ENCODE measurements at regions not wholly inside any gene's neighbourhood (a gene's known extent, or its start where the extent isn't known, plus 50 kb on each side); places are given as distances from the start of the nearest gene placed in this dataset.
"Not testable (repeated sequence)": the region's sequence is repeated elsewhere in the genome, so short reads cannot be mapped to it uniquely, and the experiment has no call there.

DNA sequence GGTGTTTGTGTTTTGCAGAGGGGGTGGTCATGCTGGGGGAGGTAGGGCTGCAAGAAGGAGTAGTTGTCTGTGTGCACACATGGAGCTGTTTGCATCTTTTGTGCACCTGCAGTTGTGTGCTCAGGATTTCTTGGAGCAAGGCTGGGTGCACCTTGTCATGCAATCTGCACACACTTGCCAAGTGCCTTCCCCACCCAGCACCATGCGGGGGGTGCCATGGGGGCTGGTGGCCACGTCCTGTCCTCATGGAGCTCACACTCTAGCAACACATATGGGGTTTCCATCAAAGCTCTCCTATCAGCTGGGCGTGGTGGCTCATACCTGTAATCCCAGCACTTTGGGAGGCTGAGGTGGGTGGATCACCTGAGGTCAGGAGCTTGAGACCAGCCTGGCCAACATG, 111.6 kb downstream of the CRLF3 start:
- DNase-seq (ENCODE audit: low read depth in 2 of 2), result not testable (repeated sequence)

DNA sequence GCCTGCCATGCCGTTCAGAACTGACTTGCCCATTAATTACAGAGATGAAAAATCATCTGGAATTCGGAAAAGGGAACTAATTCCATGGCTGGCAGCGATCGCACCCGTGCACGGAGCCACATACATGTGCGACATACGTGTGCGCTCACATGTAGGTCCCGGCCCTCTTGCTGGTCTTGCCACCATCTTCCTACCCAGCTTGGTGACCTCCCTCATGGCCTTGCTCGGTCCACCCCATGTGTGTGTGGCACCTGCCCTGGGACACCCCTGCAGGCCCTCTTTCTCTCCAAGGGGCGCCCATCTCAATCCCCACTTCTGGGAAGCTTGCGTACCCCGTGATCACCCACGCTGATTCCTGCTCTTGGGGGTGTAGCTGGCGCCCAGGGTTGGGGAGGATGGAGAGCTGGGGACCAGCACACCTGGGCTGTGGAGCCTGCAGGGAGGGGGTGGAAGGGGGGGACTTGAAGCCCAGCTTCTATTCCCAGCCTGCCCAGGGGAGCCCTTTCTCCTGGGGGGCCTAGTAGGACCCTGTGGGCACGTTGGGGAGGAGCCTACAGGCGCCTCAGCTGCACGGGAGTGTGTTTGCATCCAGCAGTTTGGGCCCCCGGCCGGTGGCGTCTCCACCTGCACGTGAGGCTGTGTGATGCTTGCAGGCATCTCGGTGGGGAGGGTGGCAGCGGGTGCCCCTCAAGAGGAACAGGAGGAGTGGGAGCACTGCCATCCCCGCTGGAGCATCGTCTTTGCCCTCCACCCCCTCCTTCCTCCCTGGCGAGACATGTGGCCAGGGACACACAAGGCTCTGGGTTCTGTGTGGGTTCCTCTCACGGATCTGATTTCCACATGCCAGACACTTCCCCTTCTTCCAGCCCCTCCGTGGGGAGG, 112.6 kb downstream of the CRLF3 start:
- DNase-seq (ENCODE audit: low read depth in 2 of 2), result not testable (repeated sequence)

DNA sequence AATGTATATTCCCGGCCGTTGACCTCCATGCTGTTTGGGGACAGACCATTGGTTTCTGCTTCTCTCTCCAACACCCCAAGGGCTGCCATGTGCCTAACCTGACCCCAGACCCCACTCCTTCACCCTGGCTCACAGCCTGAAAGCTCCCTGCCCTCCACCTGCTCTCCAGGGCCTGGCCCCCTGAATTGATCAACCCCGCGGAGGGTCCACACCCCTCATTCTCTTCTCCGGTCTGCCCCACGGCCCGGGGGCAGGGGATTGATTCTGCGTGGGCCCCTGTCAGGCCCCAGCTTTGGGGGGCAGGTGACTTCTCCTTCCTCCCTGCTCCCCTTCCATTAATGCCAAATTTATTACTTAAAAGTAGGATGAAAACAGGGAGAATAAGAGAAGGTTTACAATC, 113.3 kb downstream of the CRLF3 start:
- not testable (repeated sequence) for DNase-seq (ENCODE audit: low read depth in 2 of 2)

DNA sequence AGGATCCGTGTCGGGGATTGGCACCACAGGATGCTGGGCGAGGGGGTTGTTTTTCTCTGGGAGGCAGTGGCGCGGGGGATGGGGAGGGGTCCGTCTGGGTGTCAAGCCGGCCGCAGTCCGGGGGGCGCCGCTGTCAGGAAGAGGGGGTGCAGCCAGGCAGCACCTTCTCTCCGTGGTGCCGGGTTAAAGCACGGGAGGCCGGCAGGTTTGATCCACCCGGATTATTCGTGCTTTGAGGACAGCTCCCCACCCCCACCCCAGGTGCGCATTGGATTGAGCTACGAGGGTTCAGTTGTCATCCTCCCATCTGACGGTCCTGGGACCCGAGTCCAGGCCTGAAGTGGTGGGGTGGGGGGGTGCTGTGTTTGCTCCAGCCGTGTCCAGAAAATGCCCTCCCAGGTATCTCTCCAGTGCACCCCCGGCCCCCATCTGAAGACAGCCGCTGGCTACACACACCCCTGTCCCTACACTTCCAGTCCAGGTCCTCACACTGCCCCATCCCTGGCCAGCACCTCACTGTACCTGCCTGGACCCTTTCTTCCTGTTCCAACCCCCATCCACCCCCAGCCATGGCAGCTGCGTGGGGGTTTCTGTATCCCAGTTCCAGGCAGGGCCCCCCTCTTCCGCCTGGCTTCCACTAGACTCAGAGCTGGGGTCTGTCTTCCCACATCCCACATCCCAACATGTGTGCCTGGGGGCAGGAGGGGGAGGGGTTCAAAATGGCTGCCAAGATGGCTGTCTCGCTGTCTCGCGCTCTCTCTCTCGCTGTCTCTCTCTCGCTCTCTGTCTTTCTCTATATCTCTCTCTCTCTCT, 114.0 kb downstream of the CRLF3 start:
- DNase-seq (ENCODE audit: low read depth in 2 of 2), result not testable (repeated sequence)

DNA sequence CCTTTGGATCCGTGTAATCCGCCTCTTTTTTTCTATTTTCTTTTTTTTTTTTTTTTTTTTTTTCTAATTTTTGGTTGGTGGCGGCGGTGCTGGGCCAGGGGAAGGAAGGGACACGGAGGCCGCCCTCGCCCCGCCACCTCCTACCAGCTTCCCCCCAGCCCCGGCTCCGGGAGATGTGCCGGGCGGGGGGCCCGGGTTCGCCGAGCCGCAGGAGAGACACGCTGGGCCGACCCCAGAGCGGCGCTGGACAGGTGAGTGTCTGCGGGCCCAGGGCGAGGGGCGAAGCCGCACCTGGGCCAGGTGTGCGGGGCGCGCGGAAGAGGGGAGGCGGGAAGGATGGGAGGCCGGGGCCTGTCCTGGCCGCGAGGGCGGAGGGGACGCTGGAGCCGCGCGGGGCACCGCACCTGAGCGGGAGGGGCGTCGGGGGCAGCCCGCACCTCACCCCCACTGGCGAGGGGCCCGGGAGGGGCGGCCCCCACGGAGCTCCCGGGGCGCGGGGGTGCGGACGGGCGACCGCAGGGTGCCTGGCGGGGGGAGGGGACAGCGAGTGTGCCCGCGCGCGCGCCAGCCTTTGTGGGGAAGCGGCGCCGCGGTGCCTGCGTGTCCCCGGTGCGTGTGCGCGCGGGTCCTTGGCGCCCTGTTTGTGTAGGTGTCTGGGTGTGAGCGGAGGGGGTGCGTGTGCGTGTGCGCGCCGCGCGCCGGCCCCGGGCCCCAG, 114.8 kb downstream of the CRLF3 start:
- not testable (repeated sequence) for DNase-seq (ENCODE audit: low read depth in 2 of 2)

DNA sequence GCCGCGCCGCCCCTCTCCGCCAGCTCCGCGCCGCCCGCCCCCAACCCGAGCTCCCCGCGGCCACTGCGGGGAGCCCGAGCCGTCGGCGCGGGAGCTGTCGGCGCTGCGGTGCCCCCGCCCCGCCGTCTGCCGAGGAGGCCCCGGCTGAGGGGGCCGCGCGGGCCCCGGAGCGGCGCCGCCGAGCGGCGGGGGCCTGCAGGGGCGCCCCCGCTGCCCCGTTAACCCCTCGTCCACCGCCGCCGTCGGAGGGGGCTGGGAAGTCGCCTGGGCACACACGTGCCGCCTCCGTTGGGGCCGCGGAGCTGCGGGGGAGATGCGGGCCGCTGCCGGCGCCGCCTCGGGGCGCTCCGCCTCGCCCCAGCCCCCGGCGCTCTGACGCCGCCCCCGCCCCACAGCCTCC, 115.4 kb downstream of the CRLF3 start:
- DNase-seq (ENCODE audit: low read depth in 2 of 2), result not testable (repeated sequence)

DNA sequence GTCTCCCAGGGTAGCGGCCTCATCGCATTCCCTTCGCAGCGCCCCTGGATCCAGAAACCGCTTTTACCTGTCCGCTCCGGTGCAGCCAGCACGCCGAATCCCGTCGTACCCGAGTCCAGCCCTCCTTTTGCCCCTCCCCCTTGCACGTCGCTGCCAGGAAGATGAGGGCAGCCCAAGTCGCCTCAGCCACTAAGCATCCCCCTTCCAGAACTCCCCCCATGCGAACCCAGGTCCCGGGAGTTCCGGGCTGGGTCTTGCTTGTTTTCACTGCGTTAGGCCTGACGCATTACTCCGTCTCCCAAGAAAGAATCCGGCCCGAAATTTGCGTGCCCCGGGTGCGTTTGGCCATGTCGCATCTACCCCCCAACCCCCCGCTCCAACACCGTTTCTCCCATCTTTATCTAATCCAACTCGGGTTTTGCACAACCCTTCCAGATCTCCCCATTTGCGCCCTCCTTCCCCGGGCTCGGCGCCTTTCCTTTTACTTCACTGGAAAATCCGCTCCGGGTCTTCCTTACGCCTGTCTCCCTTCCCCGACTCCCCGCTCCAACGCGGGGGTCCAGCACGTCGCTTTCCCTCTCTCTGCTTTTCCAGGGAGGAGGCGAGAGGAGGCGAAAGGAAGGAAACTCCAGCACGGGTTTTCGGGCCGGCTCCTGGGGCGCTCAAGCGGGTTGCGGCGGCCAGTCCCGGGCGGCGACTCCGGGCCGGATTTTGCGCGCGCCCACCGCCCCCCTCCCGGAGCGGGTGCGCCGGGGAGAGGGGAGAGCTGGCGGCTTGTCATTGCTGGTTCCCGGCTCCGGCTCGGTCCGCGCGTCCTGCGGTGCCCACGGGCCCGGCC, 116.0 kb downstream of the CRLF3 start:
- peak; percentile 28 to 42 for DNase-seq (ENCODE audit: low read depth in 2 of 2)

DNA sequence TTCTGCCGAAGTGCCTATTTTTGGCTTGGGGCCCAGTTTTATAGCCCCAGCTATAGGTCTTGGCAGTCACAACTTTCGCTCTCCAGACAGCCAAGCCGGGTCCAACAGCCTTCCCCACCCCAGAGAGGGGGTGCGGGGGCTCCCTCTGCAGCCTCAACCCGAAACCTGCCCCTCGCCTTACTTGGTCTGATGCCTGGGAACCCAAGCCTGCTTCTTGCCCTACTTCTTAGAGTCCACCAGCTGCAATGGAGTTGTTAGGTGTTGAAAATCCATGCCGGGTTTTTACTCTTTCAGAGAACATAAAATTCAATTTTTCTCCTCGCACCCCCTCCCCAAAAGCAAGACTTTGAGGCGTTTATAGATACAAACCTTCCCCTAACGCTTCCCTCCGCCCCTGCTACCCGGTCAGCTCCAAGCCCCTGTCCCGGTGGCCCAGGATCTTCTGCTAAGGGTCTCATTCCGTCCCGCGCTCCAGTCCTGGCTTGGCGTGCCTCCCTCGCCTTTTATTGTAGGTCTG, 116.7 kb downstream of the CRLF3 start:
- DNase-seq (ENCODE audit: low read depth in 2 of 2), result not testable (repeated sequence)

DNA sequence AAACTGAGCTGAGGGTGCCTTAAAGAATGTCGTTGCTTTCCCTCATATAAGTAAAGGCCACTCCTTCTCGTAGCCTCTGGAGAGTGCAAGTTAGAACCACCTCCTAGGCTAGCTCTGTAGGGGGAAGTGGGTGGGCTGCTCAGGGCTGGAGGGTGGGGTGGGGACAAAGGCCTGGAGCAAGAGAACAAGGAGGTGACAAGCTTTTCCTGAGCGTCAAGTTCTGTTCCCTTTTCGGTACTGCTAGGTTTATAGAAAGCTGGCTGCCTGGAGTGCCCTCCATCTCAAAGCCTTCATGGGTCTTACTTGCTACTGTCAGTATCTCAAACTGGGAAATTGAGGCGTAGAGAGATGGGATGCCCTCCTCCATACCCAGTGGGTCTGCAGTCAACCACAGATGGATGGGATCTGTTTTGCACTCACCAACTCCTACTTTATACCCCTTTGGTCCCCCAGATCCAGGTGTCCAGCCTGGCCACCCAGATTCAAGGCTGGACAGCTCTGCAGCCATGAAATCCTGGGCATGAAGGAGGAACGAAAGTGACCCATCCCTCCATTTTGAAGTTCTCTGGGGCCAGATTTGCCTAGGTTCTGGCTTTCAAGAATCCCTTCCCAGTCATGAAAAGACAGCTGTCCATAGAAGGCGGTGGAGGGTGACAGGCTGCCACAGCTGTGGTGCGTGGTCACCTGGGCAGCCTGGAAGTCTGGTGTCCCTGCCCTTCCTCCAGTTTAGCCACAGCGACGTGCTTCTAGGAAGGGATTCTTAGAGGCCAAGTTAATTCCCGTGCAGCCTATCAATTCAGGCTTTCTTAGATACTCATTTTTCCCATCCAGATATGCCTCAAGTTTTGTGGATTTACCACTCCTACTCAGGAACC, 117.8 kb downstream of the CRLF3 start:
- not testable (repeated sequence) for DNase-seq (ENCODE audit: low read depth in 2 of 2)

DNA sequence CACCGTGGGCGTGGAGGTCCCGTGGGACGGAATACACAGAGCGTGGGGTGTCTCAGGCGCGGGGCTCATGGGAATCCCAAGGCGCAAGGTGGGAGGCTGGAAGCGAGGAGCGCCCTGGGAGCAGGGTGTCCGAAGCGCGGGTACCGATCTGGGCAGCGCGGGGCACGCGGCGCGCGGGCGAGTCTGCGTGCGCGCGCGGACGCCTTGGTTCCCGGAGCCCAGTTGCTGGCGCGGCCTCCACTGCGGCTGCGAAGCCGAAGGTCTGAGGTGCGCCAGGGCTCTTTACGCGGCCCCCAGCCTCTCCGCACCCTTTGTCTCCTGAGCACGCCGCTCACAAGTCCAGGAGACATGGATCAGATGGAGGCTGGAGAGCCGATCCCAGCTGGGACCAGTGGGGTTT, 118.5 kb downstream of the CRLF3 start:
- DNase-seq (ENCODE audit: low read depth in 2 of 2), result not testable (repeated sequence)

DNA sequence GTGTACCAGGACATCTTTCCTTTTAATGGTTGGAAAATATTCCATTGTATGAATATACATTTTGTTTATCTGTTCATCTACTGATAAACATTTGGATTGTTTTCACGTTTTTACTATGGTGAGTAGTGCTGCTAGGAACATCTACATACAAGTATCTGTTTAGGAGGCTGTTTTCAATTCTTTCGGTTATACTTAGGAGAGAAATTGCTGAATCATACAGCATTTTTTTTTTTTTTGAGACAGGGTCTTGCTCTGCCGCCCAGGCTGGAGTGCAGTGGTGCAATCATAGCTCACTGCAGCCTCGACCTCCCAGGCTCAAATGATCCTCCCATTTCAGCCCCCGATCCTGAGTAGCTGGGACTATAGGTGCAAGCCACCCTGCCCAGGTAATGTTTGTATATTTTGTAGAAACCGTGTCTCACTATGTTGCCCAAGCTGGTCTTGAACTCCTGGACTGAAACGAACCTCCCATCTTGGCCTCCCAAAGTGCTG, 122.9 kb downstream of the CRLF3 start:
- DNase-seq (ENCODE audit: low read depth in 2 of 2), result no peak

DNA sequence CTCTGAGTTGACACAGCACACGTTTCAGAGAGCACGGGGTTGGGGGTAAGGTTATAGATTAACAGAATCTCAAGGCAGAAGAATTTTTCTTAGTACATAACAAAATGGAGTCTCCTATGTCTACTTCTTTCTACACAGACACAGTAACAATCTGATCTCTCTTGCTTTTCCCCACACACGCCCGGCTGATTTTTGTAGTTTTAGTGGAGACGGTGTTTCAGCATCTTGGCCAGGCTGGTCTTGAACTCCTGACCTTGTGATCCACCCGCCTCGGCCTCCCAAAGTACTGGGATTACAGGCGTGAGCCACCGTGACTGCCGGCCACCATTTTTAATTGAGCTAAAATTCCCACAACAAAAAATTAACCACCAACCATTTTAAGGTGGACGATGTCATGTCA, 123.7 kb downstream of the CRLF3 start:
- DNase-seq (ENCODE audit: low read depth in 2 of 2), result not testable (repeated sequence)

DNA sequence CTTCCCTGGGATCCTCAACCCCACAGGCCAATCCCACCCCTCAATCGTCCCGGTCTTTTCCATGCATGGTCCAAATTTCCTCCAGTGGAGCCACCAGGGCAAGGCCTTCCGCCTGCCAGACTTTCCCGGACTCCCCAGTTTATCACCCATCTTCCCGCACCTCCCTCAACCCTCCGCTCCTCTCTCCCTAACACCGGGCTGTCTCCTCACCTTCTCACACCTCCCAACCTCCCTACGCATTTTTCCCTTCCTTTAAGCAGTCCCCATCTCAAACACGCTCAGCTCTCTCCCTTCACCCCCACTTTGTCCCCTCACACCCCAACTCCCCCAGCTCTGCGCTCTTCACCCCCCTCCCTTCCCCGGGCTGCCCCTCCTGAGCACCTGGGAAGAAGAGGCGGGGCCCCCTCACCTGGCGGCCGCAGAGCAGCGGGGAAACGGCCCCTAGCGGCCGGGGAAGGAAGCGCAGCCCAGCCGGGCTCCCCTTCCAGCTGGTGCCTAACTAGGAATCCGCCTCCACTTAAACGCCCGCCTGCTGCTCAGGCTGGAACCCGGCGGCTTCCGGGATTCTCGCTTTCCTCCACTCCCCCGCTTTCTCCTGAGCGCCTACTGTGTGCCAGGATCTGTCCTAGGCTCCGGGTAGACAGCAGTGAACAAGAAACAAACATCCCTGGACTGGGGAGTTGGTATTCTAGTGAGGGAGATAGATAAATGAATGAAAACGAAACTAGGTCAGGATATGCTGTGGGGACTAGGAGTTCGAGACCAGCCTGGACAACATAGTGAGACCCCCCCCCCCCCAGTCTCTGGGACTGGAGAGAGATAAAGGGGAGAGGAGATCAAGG, 126.7 kb downstream of the CRLF3 start:
- DNase-seq (ENCODE audit: low read depth in 2 of 2), result peak; percentile 42 to 60

DNA sequence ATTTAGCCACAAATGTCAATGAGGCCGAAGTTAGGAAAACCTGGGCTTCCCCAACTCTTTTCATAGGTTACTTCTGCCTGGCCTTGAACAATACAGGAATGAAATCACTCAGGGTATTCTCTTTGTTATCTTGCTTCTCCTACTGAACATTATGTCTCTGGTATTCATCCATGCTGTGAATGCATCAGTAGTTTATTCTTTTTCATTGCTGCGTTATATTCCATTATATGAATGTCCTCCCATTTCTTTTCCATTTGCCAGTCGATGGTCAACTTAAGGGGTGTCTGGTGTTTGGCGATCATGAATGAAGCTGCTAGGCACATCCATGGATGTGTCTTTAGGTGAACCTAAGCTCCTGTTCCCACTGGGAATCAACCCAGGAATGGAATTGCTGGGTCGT, 128.3 kb downstream of the CRLF3 start:
- DNase-seq (ENCODE audit: low read depth in 2 of 2), result no peak

DNA sequence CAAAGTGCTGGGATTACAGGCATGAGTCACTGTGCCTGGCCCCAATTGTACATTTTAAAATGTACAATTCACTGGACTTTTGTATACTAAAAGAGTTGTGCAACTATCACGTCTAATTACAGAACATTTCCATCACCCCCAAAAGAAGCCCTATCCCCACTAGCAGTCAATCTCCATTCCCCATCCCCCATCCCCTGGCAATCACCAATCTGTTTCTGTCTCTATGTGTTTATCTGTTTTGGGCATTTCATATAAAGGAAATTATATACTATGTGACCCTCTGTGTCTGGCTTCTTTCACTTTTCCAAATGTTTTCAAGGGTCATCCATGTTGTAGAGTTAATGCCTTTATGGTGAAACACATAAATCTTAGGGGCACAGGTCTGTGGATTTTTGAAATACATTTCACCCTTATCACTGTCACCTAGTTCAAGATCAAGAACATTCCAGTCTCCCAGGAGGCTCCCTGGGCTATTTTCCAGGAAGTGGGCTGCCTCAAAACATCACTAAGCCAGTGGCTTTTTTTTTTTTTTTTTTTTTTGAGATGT, 129.2 kb downstream of the CRLF3 start:
- not testable (repeated sequence) for DNase-seq (ENCODE audit: low read depth in 2 of 2)

DNA sequence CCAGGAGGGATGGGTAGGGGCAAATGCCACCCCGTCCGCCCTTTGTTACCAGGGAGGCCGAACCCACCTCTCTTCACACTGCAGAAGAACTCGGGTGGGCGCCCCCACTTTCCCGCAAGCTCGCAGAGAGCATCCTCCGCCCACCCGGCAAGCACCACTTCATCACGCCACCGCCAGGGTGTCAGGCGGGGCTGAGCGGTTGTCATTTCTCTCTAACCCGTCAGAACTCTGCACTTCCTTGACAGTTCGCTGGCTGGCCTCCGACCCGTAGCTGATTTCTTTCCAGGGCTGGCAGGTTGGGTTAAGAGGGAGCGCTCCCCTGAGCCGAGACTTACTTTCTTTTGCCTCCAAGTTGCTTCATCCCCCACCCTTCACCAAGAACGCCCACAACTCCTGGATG, 130.7 kb downstream of the CRLF3 start:
- peak in 1 of 2 experiments; percentile 21 for DNase-seq (ENCODE audit: low read depth in 2 of 2)

DNA sequence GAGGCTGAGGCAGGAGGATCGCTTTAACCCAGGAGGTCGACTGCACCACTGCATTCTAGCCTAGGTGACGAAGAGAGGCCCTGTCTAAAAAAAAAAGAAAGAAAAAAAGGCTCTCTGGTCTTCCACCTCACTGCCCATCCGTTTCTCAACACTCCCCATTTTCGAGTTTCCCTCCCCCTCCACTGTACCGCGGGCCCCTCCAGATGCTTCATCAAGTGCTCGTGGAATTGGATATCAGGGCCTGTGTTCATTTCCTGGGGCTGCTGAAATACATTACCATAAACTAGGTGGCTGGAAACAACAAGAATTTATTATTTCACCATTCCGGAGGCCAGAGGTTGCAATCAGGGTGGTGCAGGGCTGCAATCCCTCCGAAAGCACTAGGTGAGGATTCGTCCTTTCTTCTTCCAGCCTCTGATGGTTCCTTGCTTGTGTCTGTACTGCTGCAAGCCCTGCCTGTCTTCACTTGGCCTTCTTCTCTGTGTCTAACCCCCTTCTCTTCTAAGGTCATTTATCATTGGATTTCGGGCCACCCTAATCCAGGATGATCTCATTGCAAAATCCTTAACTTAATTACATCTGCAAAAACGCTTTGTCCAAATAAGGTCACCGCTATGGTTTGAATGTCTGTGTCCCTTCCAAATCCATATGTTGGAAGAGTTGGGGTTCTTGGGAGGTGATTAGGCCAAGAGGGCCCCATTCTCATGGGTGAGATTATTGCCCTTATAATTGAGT, 135.1 kb downstream of the CRLF3 start:
- DNase-seq (ENCODE audit: low read depth in 2 of 2), result not testable (repeated sequence)
